Amniotic epithelial cell (primary cell): ENCODE measurements at regions not wholly inside any gene's neighbourhood (a gene's known extent, or its start where the extent isn't known, plus 50 kb on each side); places are given as distances from the start of the nearest gene placed in this dataset.

ENCODE experiments used
- DNase-seq: peaks from one replicate; pipeline ENCODE4 v3.0.0-alpha.2; 2010; ENCODE audit warnings: low read depth

- DNase-seq: no peak
Observed at GRCh38 chr21:43317959-43318358, 109.0 kb downstream of the SIK1 start.

- no peak for DNase-seq
Observed at GRCh38 chr21:43317254-43317748, 109.6 kb downstream of the SIK1 start.

GRCh38 chr21:43316156-43316845 lies 110.6 kb downstream of the SIK1 start:
- no peak for DNase-seq

- no peak for DNase-seq
Observed at GRCh38 chr21:43315244-43316137, 111.4 kb downstream of the SIK1 start.

- no peak for DNase-seq
Observed at GRCh38 chr21:43313939-43314405, 113.0 kb downstream of the SIK1 start.

GRCh38 chr21:43313221-43313938 lies 113.6 kb downstream of the SIK1 start:
- DNase-seq: no peak

GRCh38 chr21:43312751-43313169 lies 114.2 kb downstream of the SIK1 start:
- DNase-seq: no peak

- DNase-seq: no peak
Observed at GRCh38 chr21:43312011-43312410, 114.9 kb downstream of the SIK1 start.

- DNase-seq: no peak
Observed at GRCh38 chr21:43311301-43311817, 115.6 kb downstream of the SIK1 start.

- DNase-seq: no peak
Observed at GRCh38 chr21:43308815-43309283, 118.1 kb downstream of the SIK1 start.

- no peak for DNase-seq
Observed at GRCh38 chr21:43308101-43308814, 118.7 kb downstream of the SIK1 start.

GRCh38 chr21:43307677-43308070 lies 119.3 kb downstream of the SIK1 start:
- DNase-seq: no peak

- DNase-seq: peak; percentile 65
Observed at GRCh38 chr21:43306911-43307676, 119.8 kb downstream of the SIK1 start.

GRCh38 chr21:43306391-43306790 lies 120.5 kb downstream of the SIK1 start:
- no peak for DNase-seq

- no peak for DNase-seq
Observed at GRCh38 chr21:43305811-43306311, 121.1 kb downstream of the SIK1 start.

GRCh38 chr21:43305336-43305665 lies 121.6 kb downstream of the SIK1 start:
- no peak for DNase-seq

- DNase-seq: no peak
Observed at GRCh38 chr21:43304621-43305335, 122.2 kb downstream of the SIK1 start.

GRCh38 chr21:43304206-43304605 lies 122.7 kb downstream of the SIK1 start:
- no peak for DNase-seq

- no peak for DNase-seq
Observed at GRCh38 chr21:43303275-43304178, 123.4 kb downstream of the SIK1 start.
